Kidney (tissue), 13 donors: ENCODE measurements at regions not wholly inside any gene's neighbourhood (a gene's known extent, or its start where the extent isn't known, plus 50 kb on each side); places are given as distances from the start of the nearest gene placed in this dataset.

Experiments
- DNase-seq, 5 donors: peaks; one replicate each; pipeline ENCODE4 v3.0.0-alpha.2; 2013 to 2020
- FAIRE-seq: peaks from 2 replicates; lab custom pipeline; 2012; peaks lifted over from hg19 to GRCh38; lab: Jason Lieb, UNC
- H3K27ac ChIP-seq, 2 donors: one replicate each; pipeline ENCODE4 v1.7.0; 2013; ENCODE audit warnings: low read depth in 2 of 2, low read length in 2 of 2, inconsistent platforms in 1 of 2
- H3K27me3 ChIP-seq: one replicate; pipeline ENCODE4 v1.7.1; 2013; ENCODE audit warnings: low read length, inconsistent platforms; ENCODE audit not compliant: control insufficient read depth, insufficient read depth
- H3K36me3 ChIP-seq, 3 donors: one replicate each; pipeline versions ENCODE4 v1.7.0 to v1.7.1; 2013; ENCODE audit warnings: low read length in 3 of 3, control low read depth in 1 of 3, inconsistent platforms in 1 of 3; ENCODE audit not compliant: insufficient read depth in 3 of 3, control insufficient read depth in 2 of 3
- H3K4me1 ChIP-seq, 3 donors: one replicate each; pipeline versions ENCODE4 v1.7.0 to v1.7.1; 2013; ENCODE audit warnings: low read length in 3 of 3, inconsistent platforms in 1 of 3, low read depth in 1 of 3; ENCODE audit not compliant: control insufficient read depth in 2 of 3, insufficient read depth in 2 of 3
- H3K4me3 ChIP-seq, 3 donors: one replicate each; pipeline versions ENCODE4 v1.7.0 to v1.8.1; 2013; ENCODE audit warnings: low read length in 3 of 3, control low read depth in 1 of 3, inconsistent platforms in 1 of 3
- H3K9ac ChIP-seq, 3 donors: one replicate each; pipeline versions ENCODE4 v1.7.0 to v1.7.1; 2013; ENCODE audit warnings: low read length in 3 of 3, control low read depth in 1 of 3, inconsistent platforms in 1 of 3
- H3K9me3 ChIP-seq, 3 donors: one replicate each; pipeline versions ENCODE4 v1.7.0 to v1.7.1; 2013; ENCODE audit warnings: low read length in 3 of 3, control low read depth in 1 of 3, inconsistent platforms in 1 of 3; ENCODE audit not compliant: control insufficient read depth in 2 of 3, insufficient read depth in 1 of 3
- CTCF ChIP-seq: IDR thresholded peaks from 3 replicates; pipeline ENCODE4 v1.5.1; 2012; ENCODE audit warnings: mild to moderate bottlenecking, moderate library complexity, borderline replicate concordance; ENCODE audit not compliant: insufficient read depth; ENCODE audit errors: extremely low read depth
- intact Hi-C: fragments of 100-400 bp; cut with DNase I; formaldehyde crosslinking; loops from one replicate; pipeline ENCODE4 v1.11.1; 2022
- donor health status: control.
- donor health status: control.
- donor health status: control.
- donor health status: control.
- donor health status: control.
- donor health status: DM: yes; HTN: yes; CAD: no.
- donor health status: Normal renal cell carcinoma (clear cell type).

- DNase-seq (no peak), FAIRE-seq (no peak)
- Histone ChIP-seq H3K36me3 (no peaks in the 10 kb centered on the region), H3K27me3 (no peaks in the 10 kb centered on the region), H3K27ac (no peak overlapping the region), H3K4me1 (peaks cover 3 to 12% (median 3%) of the 10 kb centered on the region in 3 donors), H3K4me3 (no peak overlapping the region), H3K9ac (no peak overlapping the region), H3K9me3 (no peaks in the 10 kb centered on the region)
- TF ChIP-seq CTCF = no peak
- intact Hi-C loops = no loop called here
These were observed 149.0 kb upstream of the SGK1 start for GRCh38 chr6:134466771-134467525.

- intact Hi-C loops = no loop called here
- peaks cover 3 to 12% (median 3%) of the 10 kb centered on the region in 3 donors for H3K4me1 ChIP-seq
- H3K4me3 ChIP-seq = no peak overlapping the region
- DNase-seq (peak in 2 of 5 donors; percentile 43 to 52), FAIRE-seq (no peak)
- no peak overlapping the region for H3K27ac ChIP-seq
- no peaks in the 10 kb centered on the region for H3K9me3 ChIP-seq
- no peak overlapping the region for H3K9ac ChIP-seq
- no peaks in the 10 kb centered on the region for H3K27me3 ChIP-seq
- no peaks in the 10 kb centered on the region for H3K36me3 ChIP-seq
- no peak for TF ChIP-seq CTCF
These were observed 146.9 kb upstream of the SGK1 start for GRCh38 chr6:134464690-134465411.

GRCh38 chr6:134458857-134459657 lies 141.1 kb upstream of the SGK1 start:
- Histone ChIP-seq H3K4me1 (no peaks in the 10 kb centered on the region), H3K27me3 (no peaks in the 10 kb centered on the region), H3K9ac (no peak overlapping the region), H3K4me3 (no peak overlapping the region), H3K27ac (no peak overlapping the region), H3K9me3 (no peaks in the 10 kb centered on the region), H3K36me3 (no peaks in the 10 kb centered on the region)
- no peak for FAIRE-seq
- no peak for DNase-seq
- intact Hi-C loops = no loop called here
- no peak for TF ChIP-seq CTCF
